Keratinocyte (primary cell): ENCODE measurements at regions not wholly inside any gene's neighbourhood (a gene's known extent, or its start where the extent isn't known, plus 50 kb on each side); places are given as distances from the start of the nearest gene placed in this dataset.

Experiments used
- CTCF ChIP-seq, 3 experiments: IDR thresholded peaks in 1 of 3; conservative IDR thresholded peaks in 1 of 3; optimal IDR thresholded peaks in 1 of 3; 2 replicates in 2 of 3; 3 replicates in 1 of 3; pipeline versions ENCODE3 to v1.5.1; 2011; ENCODE audit warnings: low read length in 3 of 3, mild to moderate bottlenecking in 3 of 3, moderate library complexity in 2 of 3, control low read depth in 1 of 3, inconsistent platforms in 1 of 3; ENCODE audit not compliant: insufficient read depth in 2 of 3; ENCODE audit errors: extremely low read depth in 1 of 3
- EZH2 ChIP-seq: IDR thresholded peaks from one replicate; pipeline ENCODE4 v1.6.1; 2012; ENCODE audit warnings: inconsistent platforms, mild to moderate bottlenecking, low read length, moderate library complexity

- no peak for TF ChIP-seq EZH2
- no peak for TF ChIP-seq CTCF (optimal IDR thresholded peaks at IDR 0.05 in 1 of 3, IDR thresholded peaks at IDR 0.05 in 1 of 3, conservative IDR thresholded peaks at IDR 0.05 in 1 of 3; ENCODE audit: extremely low read depth in 1 of 3, insufficient read depth in 2 of 3, low read length in 3 of 3)
Observed at GRCh38 chr12:114903083-114903691, 219.2 kb upstream of the TBX3 start.
